NCI-H1694 (cell line): ENCODE measurements at regions not wholly inside any gene's neighbourhood (a gene's known extent, or its start where the extent isn't known, plus 50 kb on each side); places are given as distances from the start of the nearest gene placed in this dataset.
"Not testable (repeated sequence)": the region's sequence is repeated elsewhere in the genome, so short reads cannot be mapped to it uniquely, and the experiment has no call there.

Experiments
- DNase-seq: peaks from one replicate; lab custom pipeline; 2025; lab: John Stamatoyannopoulos, UW

GRCh38 chr5:12876541-12877298 lies 972.5 kb upstream of the CTNND2 start:
- no peak for DNase-seq

- DNase-seq: no peak
Observed at GRCh38 chr5:12870872-12871539, 966.8 kb upstream of the CTNND2 start.

- DNase-seq: no peak
Observed at GRCh38 chr5:12865529-12865928, 961.3 kb upstream of the CTNND2 start.

- DNase-seq: no peak
Observed at GRCh38 chr5:12861886-12862654, 957.8 kb upstream of the CTNND2 start.

GRCh38 chr5:12856105-12856504 lies 951.9 kb upstream of the CTNND2 start:
- DNase-seq: not testable (repeated sequence)

GRCh38 chr5:12854386-12854785 lies 950.1 kb upstream of the CTNND2 start:
- no peak for DNase-seq

GRCh38 chr5:12851761-12852160 lies 947.5 kb upstream of the CTNND2 start:
- no peak for DNase-seq

- no peak for DNase-seq
Observed at GRCh38 chr5:12848709-12849108, 944.5 kb upstream of the CTNND2 start.

GRCh38 chr5:12845549-12846159 lies 941.4 kb upstream of the CTNND2 start:
- DNase-seq: no peak

- no peak for DNase-seq
Observed at GRCh38 chr5:12840972-12841371, 936.7 kb upstream of the CTNND2 start.

- DNase-seq: no peak
Observed at GRCh38 chr5:12837592-12837991, 933.3 kb upstream of the CTNND2 start.

- DNase-seq: no peak
Observed at GRCh38 chr5:12825163-12825562, 920.9 kb upstream of the CTNND2 start.

- no peak for DNase-seq
Observed at GRCh38 chr5:12805165-12805698, 901.0 kb upstream of the CTNND2 start.

- DNase-seq: no peak
Observed at GRCh38 chr5:12799165-12799564, 894.9 kb upstream of the CTNND2 start.

GRCh38 chr5:12795333-12795663 lies 891.1 kb upstream of the CTNND2 start:
- DNase-seq: no peak

- no peak for DNase-seq
Observed at GRCh38 chr5:12794476-12795332, 890.5 kb upstream of the CTNND2 start.

- no peak for DNase-seq
Observed at GRCh38 chr5:12793373-12793772, 889.1 kb upstream of the CTNND2 start.

GRCh38 chr5:12780536-12780935 lies 876.3 kb upstream of the CTNND2 start:
- DNase-seq: no peak

- no peak for DNase-seq
Observed at GRCh38 chr5:12777342-12777741, 873.1 kb upstream of the CTNND2 start.

- DNase-seq: no peak
Observed at GRCh38 chr5:12772276-12772675, 868.0 kb upstream of the CTNND2 start.

GRCh38 chr5:12759377-12759776 lies 855.1 kb upstream of the CTNND2 start:
- no peak for DNase-seq
